GM20000 (cell line): ENCODE measurements at regions not wholly inside any gene's neighbourhood (a gene's known extent, or its start where the extent isn't known, plus 50 kb on each side); places are given as distances from the start of the nearest gene placed in this dataset.
"Not testable (repeated sequence)": the region's sequence is repeated elsewhere in the genome, so short reads cannot be mapped to it uniquely, and the experiment has no call there.

Experiments
- DNase-seq: peaks from one replicate; pipeline ENCODE4 v3.0.0; 2012; ENCODE audit warnings: low spot score
- CTCF ChIP-seq: IDR thresholded peaks from 2 replicates; pipeline ENCODE4 v1.5.1; 2012; ENCODE audit warnings: mild to moderate bottlenecking, control low read depth; ENCODE audit errors: extremely low read depth, missing control alignments

GRCh38 chr2:126275098-126275497 is 380.9 kb upstream of the GYPC start:
- no peak for DNase-seq
- TF ChIP-seq CTCF: no peak

- not testable (repeated sequence) for DNase-seq
These were observed 379.7 kb upstream of the GYPC start for GRCh38 chr2:126276268-126276667.

- no peak for TF ChIP-seq CTCF
- no peak for DNase-seq
These were observed 367.6 kb upstream of the GYPC start for GRCh38 chr2:126288362-126288761.

GRCh38 chr2:126293962-126294361 is 362.0 kb upstream of the GYPC start:
- not testable (repeated sequence) for DNase-seq

- no peak for TF ChIP-seq CTCF
These were observed 356.4 kb upstream of the GYPC start for GRCh38 chr2:126299469-126299976.

GRCh38 chr2:126300348-126300747 is 355.6 kb upstream of the GYPC start:
- TF ChIP-seq CTCF: no peak
- no peak for DNase-seq

More at GRCh38 chr2:126299469-126299976, 356.4 kb upstream of the GYPC start:
- DNase-seq: no peak

GRCh38 chr2:126302043-126302442 is 353.9 kb upstream of the GYPC start:
- no peak for TF ChIP-seq CTCF
- DNase-seq: no peak

- no peak for TF ChIP-seq CTCF
- no peak for DNase-seq
These were observed 352.8 kb upstream of the GYPC start for GRCh38 chr2:126303113-126303512.

- no peak for TF ChIP-seq CTCF
- DNase-seq: no peak
These were observed 351.8 kb upstream of the GYPC start for GRCh38 chr2:126304154-126304553.
